HCT116 (cell line): ENCODE measurements at regions not wholly inside any gene's neighbourhood (a gene's known extent, or its start where the extent isn't known, plus 50 kb on each side); places are given as distances from the start of the nearest gene placed in this dataset.

Experiments used
- ATAC-seq: fragments of 200-7000 bp; cut with Tn5 transposase; 2 replicates; pipeline ENCODE4 v1.9.1; 2020; ENCODE audit warnings: mild to moderate bottlenecking, moderate library complexity
- BruUV-seq: library from RNA; stranded (reverse); fragments of 400-500 nt; replicated peaks from 2 replicates; lab custom pipeline; 2021; lab: Mats Ljungman, UMichigan
- CTCF ChIA-PET: fragments of 300-600 bp; sonication (Branson Sonifier 250); formaldehyde crosslinking; loops from one replicate; lab custom pipeline; 2021; ENCODE audit warnings: antibody characterized with exemption; lab: Charles Lee
- POLR2A ChIA-PET: fragments of 300-600, 350-600 bp; sonication (Branson Sonifier 250); formaldehyde crosslinking; loops from one replicate; lab custom pipeline; 2021; ENCODE audit warnings: antibody characterized with exemption; lab: Charles Lee
- RAD21 ChIA-PET, 2 experiments: fragments of 300-600 bp; sonication (Branson Sonifier 250); formaldehyde crosslinking; loops; one replicate each; lab custom pipeline; 2023; ENCODE audit warnings: low total read pairs in 2 of 2; ENCODE audit not compliant: uncharacterized antibody in 2 of 2, unreplicated experiment in 2 of 2, low non-redundant PET in 1 of 2; lab: Charles Lee
- DNase-seq: peaks from one replicate; pipeline ENCODE4 v3.0.0-alpha.2; 2010; ENCODE audit warnings: low read depth, low spot score
- H2AFZ ChIP-seq: fragments of 200-600 bp; shearing (Covaris generic), sonication (generic); 2 replicates; pipeline ENCODE4 v1.6.1; 2017; ENCODE audit warnings: low read depth, mixed run types, mixed read lengths, antibody characterized with exemption, low read length; ENCODE audit not compliant: poor library complexity, severe bottlenecking
- H3K27ac ChIP-seq: 2 replicates; pipeline ENCODE4 v1.5.1; 2012; ENCODE audit warnings: low read depth, low read length
- H3K27me3 ChIP-seq: fragments of 200-600 bp; sonication (generic); 2 replicates; pipeline ENCODE4 v1.6.1; 2016; ENCODE audit warnings: mixed run types, low read length, mixed read lengths; ENCODE audit not compliant: insufficient read depth
- H3K36me3 ChIP-seq, 2 experiments: fragments of 200-500 bp in 1 of 2; fragments of 200-600 bp in 1 of 2; sonication (Bioruptor generic) in 1 of 2; sonication (generic) in 1 of 2; 2 replicates each; pipeline versions ENCODE4 v1.5.1 to v1.6.1; 2014 to 2016; ENCODE audit warnings: low read length in 2 of 2, inconsistent platforms in 1 of 2, mixed read lengths in 1 of 2, mixed run types in 1 of 2; ENCODE audit not compliant: insufficient read depth in 2 of 2, control insufficient read depth in 1 of 2
- H3K4me1 ChIP-seq, 2 experiments: fragments of 200-600 bp in 1 of 2; sonication (generic) in 1 of 2; 2 replicates each; pipeline versions ENCODE4 v1.5.1 to v1.6.1; 2012 to 2017; ENCODE audit warnings: low read length in 2 of 2, inconsistent platforms in 1 of 2, mild to moderate bottlenecking in 1 of 2, mixed read lengths in 1 of 2, mixed run types in 1 of 2, moderate library complexity in 1 of 2; ENCODE audit not compliant: insufficient read depth in 2 of 2, control insufficient read depth in 1 of 2
- H3K4me2 ChIP-seq: fragments of 200-600 bp; sonication (generic); 2 replicates; pipeline ENCODE4 v1.6.1; 2017; ENCODE audit warnings: mixed run types, low read length, mixed read lengths
- H3K4me3 ChIP-seq, 2 experiments: fragments of 200-600 bp in 1 of 2; sonication (generic) in 1 of 2; replicated peaks in 1 of 2; 2 replicates each; pipeline ENCODE4 v1.5.1; 2011 to 2016; ENCODE audit warnings: low read length in 2 of 2, control low read depth in 1 of 2, low read depth in 1 of 2, mild to moderate bottlenecking in 1 of 2, mixed read lengths in 1 of 2, mixed run types in 1 of 2
- H3K79me2 ChIP-seq: fragments of 200-600 bp; sonication (generic); 2 replicates; pipeline ENCODE4 v1.6.1; 2017; ENCODE audit warnings: mild to moderate bottlenecking, mixed run types, low read length, moderate library complexity, mixed read lengths; ENCODE audit not compliant: insufficient read depth
- H3K9ac ChIP-seq: fragments of 200-600 bp; sonication (generic); 2 replicates; pipeline ENCODE4 v1.6.1; 2016; ENCODE audit warnings: low read length, mixed read lengths
- H3K9me2 ChIP-seq: fragments of 200-600 bp; sonication (generic), shearing (Covaris generic); 2 replicates; pipeline ENCODE4 v1.6.1; 2017; ENCODE audit warnings: mixed run types, mild to moderate bottlenecking, moderate library complexity; ENCODE audit not compliant: insufficient read depth
- H3K9me3 ChIP-seq, 2 experiments: fragments of 200-500 bp in 1 of 2; fragments of 200-600 bp in 1 of 2; sonication (Bioruptor generic) in 1 of 2; sonication (generic) in 1 of 2; 2 replicates each; pipeline ENCODE4 v1.6.1; 2014 to 2017; ENCODE audit warnings: low read length in 2 of 2, mixed read lengths in 2 of 2, inconsistent platforms in 1 of 2, low read depth in 1 of 2, mild to moderate bottlenecking in 1 of 2, mixed run types in 1 of 2, moderate library complexity in 1 of 2; ENCODE audit not compliant: control insufficient read depth in 1 of 2, insufficient read depth in 1 of 2
- H4K20me1 ChIP-seq: fragments of 200-600 bp; sonication (generic), shearing (Covaris generic); 2 replicates; pipeline ENCODE4 v1.6.1; 2017; ENCODE audit warnings: mixed run types, mild to moderate bottlenecking, moderate library complexity; ENCODE audit not compliant: insufficient read depth
- EGR1 ChIP-seq: IDR thresholded peaks from 2 replicates; pipeline ENCODE4 v1.6.1; 2012; ENCODE audit warnings: low read depth
- EZH2 ChIP-seq: fragments of 200-600 bp; sonication (generic); IDR thresholded peaks from 2 replicates; pipeline ENCODE4 v1.6.1; 2017; ENCODE audit warnings: antibody characterized with exemption, mixed run types
- EZH2phosphoT487 ChIP-seq: fragments of 200-600 bp; IDR thresholded peaks from 2 replicates; pipeline ENCODE4 v1.6.1; 2018; ENCODE audit warnings: antibody characterized with exemption, borderline replicate concordance
- FOSL1 ChIP-seq: IDR thresholded peaks from 2 replicates; pipeline ENCODE4 v1.6.1; 2012; ENCODE audit warnings: low read depth
- SIN3A ChIP-seq: IDR thresholded peaks from 2 replicates; pipeline ENCODE4 v1.6.1; 2012; ENCODE audit warnings: low read depth
- TCF7L2 ChIP-seq: IDR thresholded peaks from 2 replicates; pipeline ENCODE4 v1.7.0; 2011; ENCODE audit warnings: borderline replicate concordance, inconsistent platforms; ENCODE audit not compliant: insufficient read depth, insufficient read length; ENCODE audit errors: extremely low read depth
- ZNF274 ChIP-seq: fragments of 200-500 bp; sonication (Bioruptor generic); IDR thresholded peaks from 2 replicates; pipeline ENCODE4 v1.6.1; 2014; ENCODE audit warnings: mild to moderate bottlenecking, low read depth, low read length, inconsistent platforms
- intact Hi-C: fragments of 100-400 bp; cut with micrococcal nuclease; formaldehyde crosslinking; loops from 2 replicates; pipeline ENCODE4 v1.10.0; 2022
- TF ChIP-seq, protein P1 (sequence below), 3 experiments: fragments of 200-600 bp in 1 of 3; sonication (generic) in 1 of 3; IDR thresholded peaks in 2 of 3; conservative IDR thresholded peaks in 1 of 3; 2 replicates each; pipeline ENCODE4 v1.5.1; 2012 to 2017; ENCODE audit warnings: low read depth in 2 of 3, low read length in 2 of 3, antibody characterized with exemption in 1 of 3, borderline replicate concordance in 1 of 3, control low read depth in 1 of 3, mild to moderate bottlenecking in 1 of 3, mixed read lengths in 1 of 3, mixed run types in 1 of 3, moderate library complexity in 1 of 3; ENCODE audit not compliant: insufficient read depth in 1 of 3
- TF ChIP-seq, protein P2 (sequence below): IDR thresholded peaks from 2 replicates; pipeline ENCODE4 v1.6.1; 2012

DNA sequence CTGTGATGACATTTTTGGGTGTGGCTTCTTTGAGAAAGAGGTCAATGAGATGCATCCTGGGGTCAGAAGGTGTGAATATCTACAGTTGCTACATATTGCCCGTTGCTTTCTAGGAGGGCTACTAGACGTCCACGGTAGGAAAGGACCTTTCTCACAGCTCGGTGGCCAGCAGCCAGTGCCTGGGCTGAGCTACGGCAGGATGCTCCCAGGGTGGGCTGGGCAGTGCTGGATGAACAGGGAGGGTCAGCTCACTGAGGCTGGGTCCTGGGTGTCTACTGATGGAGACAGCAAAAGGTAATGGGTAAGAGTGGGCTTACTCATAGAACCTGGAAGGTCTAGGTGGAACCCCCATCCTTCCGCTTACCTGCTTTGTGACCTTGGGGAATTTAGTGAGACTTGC lies 188.3 kb upstream of the WSCD1 start:
- peaks cover 27% of the 10 kb centered on the region; the same call in 1 of the 2 replicates for H3K27me3 ChIP-seq
- no peaks in the 10 kb centered on the region for H3K79me2 ChIP-seq
- H3K9me3 ChIP-seq: no peaks in the 10 kb centered on the region
- ChIA-PET CTCF (no interaction called here), RAD21 (no interaction called here)
- no peaks in the 10 kb centered on the region for H3K9me2 ChIP-seq
- H3K4me2 ChIP-seq: no peak overlapping the region
- H3K36me3 ChIP-seq: no peaks in the 10 kb centered on the region
- DNase-seq: no peak
- TF ChIP-seq FOSL1 (no peak), EZH2 (no peak), EGR1 (no peak), ZNF274 (no peak), TCF7L2 (no peak), SIN3A (no peak), EZH2phosphoT487 (no peak)
- TF ChIP-seq, protein P1, sequence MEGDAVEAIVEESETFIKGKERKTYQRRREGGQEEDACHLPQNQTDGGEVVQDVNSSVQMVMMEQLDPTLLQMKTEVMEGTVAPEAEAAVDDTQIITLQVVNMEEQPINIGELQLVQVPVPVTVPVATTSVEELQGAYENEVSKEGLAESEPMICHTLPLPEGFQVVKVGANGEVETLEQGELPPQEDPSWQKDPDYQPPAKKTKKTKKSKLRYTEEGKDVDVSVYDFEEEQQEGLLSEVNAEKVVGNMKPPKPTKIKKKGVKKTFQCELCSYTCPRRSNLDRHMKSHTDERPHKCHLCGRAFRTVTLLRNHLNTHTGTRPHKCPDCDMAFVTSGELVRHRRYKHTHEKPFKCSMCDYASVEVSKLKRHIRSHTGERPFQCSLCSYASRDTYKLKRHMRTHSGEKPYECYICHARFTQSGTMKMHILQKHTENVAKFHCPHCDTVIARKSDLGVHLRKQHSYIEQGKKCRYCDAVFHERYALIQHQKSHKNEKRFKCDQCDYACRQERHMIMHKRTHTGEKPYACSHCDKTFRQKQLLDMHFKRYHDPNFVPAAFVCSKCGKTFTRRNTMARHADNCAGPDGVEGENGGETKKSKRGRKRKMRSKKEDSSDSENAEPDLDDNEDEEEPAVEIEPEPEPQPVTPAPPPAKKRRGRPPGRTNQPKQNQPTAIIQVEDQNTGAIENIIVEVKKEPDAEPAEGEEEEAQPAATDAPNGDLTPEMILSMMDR (IDR thresholded peaks at IDR 0.05 in 2 of 3, conservative IDR thresholded peaks at IDR 0.05 in 1 of 3; ENCODE audit: borderline replicate concordance in 1 of 3, insufficient read depth in 1 of 3, low read depth in 2 of 3, low read length in 2 of 3): no peak
- TF ChIP-seq, protein P2, sequence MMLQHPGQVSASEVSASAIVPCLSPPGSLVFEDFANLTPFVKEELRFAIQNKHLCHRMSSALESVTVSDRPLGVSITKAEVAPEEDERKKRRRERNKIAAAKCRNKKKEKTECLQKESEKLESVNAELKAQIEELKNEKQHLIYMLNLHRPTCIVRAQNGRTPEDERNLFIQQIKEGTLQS: no peak
- TF ChIP-seq, all 23 proteins: peak for 0
- no peak for ATAC-seq
- Histone ChIP-seq H4K20me1 (no peaks in the 10 kb centered on the region), H3K4me1 (no peaks in the 10 kb centered on the region), H3K27ac (no peak overlapping the region), H3K4me3 (no peak overlapping the region), H2AFZ (no peak overlapping the region), H3K9ac (no peak overlapping the region)
- intact Hi-C loops: no loop called here
- POLR2A ChIA-PET: no interaction called here
- no TSS peak for BruUV-seq
